HL-60 (cell line): ENCODE measurements at regions not wholly inside any gene's neighbourhood (a gene's known extent, or its start where the extent isn't known, plus 50 kb on each side); places are given as distances from the start of the nearest gene placed in this dataset.

Experiments
- CTCF ChIP-seq: IDR thresholded peaks from one replicate; pipeline ENCODE4 v1.5.1; 2011; ENCODE audit warnings: low read length, control low read depth, inconsistent platforms; ENCODE audit not compliant: insufficient read depth
- REST ChIP-seq: IDR thresholded peaks from 2 replicates; pipeline ENCODE4 v1.6.1; 2012; ENCODE audit warnings: low read depth; ENCODE audit not compliant: insufficient replicate concordance

GRCh38 chr5:148882332-148882731 is 55.9 kb downstream of the ADRB2 start:
- TF ChIP-seq CTCF (no peak), REST (no peak)
